GM19240 (cell line): ENCODE measurements at regions not wholly inside any gene's neighbourhood (a gene's known extent, or its start where the extent isn't known, plus 50 kb on each side); places are given as distances from the start of the nearest gene placed in this dataset.
"Not testable (repeated sequence)": the region's sequence is repeated elsewhere in the genome, so short reads cannot be mapped to it uniquely, and the experiment has no call there.

Experiments used
- DNase-seq: peaks from one replicate; pipeline ENCODE4 v3.0.0; 2011; ENCODE audit warnings: low spot score; ENCODE audit not compliant: insufficient read length

GRCh38 chr3:80357761-80358160 lies 590.0 kb upstream of the ROBO1 start:
- no peak for DNase-seq

- DNase-seq, result no peak
These were observed 587.3 kb upstream of the ROBO1 start for GRCh38 chr3:80355144-80355543.

GRCh38 chr3:80351201-80351600 lies 583.4 kb upstream of the ROBO1 start:
- DNase-seq, result no peak

- DNase-seq, result no peak
These were observed 583.0 kb upstream of the ROBO1 start for GRCh38 chr3:80350771-80351170.

- DNase-seq, result no peak
These were observed 570.6 kb upstream of the ROBO1 start for GRCh38 chr3:80338366-80338765.

GRCh38 chr3:80334534-80334933 lies 566.7 kb upstream of the ROBO1 start:
- no peak for DNase-seq

GRCh38 chr3:80331494-80332170 lies 563.8 kb upstream of the ROBO1 start:
- no peak for DNase-seq

- DNase-seq, result not testable (repeated sequence)
These were observed 546.7 kb upstream of the ROBO1 start for GRCh38 chr3:80314541-80314940.

- no peak for DNase-seq
These were observed 540.8 kb upstream of the ROBO1 start for GRCh38 chr3:80308637-80309036.

- DNase-seq, result no peak
These were observed 540.0 kb upstream of the ROBO1 start for GRCh38 chr3:80307844-80308243.

- DNase-seq, result no peak
These were observed 529.9 kb upstream of the ROBO1 start for GRCh38 chr3:80297720-80298119.

- DNase-seq, result no peak
These were observed 517.6 kb upstream of the ROBO1 start for GRCh38 chr3:80285388-80285787.

GRCh38 chr3:80283783-80284182 lies 516.0 kb upstream of the ROBO1 start:
- DNase-seq, result no peak

GRCh38 chr3:80278056-80278455 lies 510.3 kb upstream of the ROBO1 start:
- DNase-seq, result no peak

GRCh38 chr3:80275120-80275519 lies 507.3 kb upstream of the ROBO1 start:
- DNase-seq, result no peak

- DNase-seq, result no peak
These were observed 495.5 kb upstream of the ROBO1 start for GRCh38 chr3:80263260-80263659.

GRCh38 chr3:80261082-80261481 lies 493.3 kb upstream of the ROBO1 start:
- no peak for DNase-seq

GRCh38 chr3:80259736-80260135 lies 491.9 kb upstream of the ROBO1 start:
- no peak for DNase-seq

- DNase-seq, result no peak
These were observed 484.3 kb upstream of the ROBO1 start for GRCh38 chr3:80252113-80252512.

- DNase-seq, result no peak
These were observed 480.0 kb upstream of the ROBO1 start for GRCh38 chr3:80247766-80248165.

- DNase-seq, result no peak
These were observed 476.6 kb upstream of the ROBO1 start for GRCh38 chr3:80244390-80244789.

GRCh38 chr3:80241791-80242190 lies 474.0 kb upstream of the ROBO1 start:
- no peak for DNase-seq

- DNase-seq, result no peak
These were observed 471.5 kb upstream of the ROBO1 start for GRCh38 chr3:80239301-80239700.

- no peak for DNase-seq
These were observed 470.8 kb upstream of the ROBO1 start for GRCh38 chr3:80238606-80239005.
